IMR-90 (cell line): ENCODE measurements at regions not wholly inside any gene's neighbourhood (a gene's known extent, or its start where the extent isn't known, plus 50 kb on each side); places are given as distances from the start of the nearest gene placed in this dataset.

Experiments
- ATAC-seq: fragments of 200-7000 bp; cut with Tn5 transposase; 2 replicates; pipeline ENCODE4 v1.9.1; 2020; ENCODE audit warnings: low read depth, mild to moderate bottlenecking, moderate library complexity
- BruUV-seq: library from RNA; stranded (reverse); fragments of 400-500 nt; replicated peaks from 2 replicates; lab custom pipeline; 2021; lab: Mats Ljungman, UMichigan
- CTCF ChIA-PET: fragments of 300-600 bp; formaldehyde crosslinking; extraction: SDS; loops from one replicate; lab custom pipeline; 2021; ENCODE audit warnings: antibody characterized with exemption; lab: Yijun Ruan, JAX
- POLR2A ChIA-PET: fragments of 300-600 bp; sonication (Branson Sonifier 250); formaldehyde crosslinking; loops from one replicate; lab custom pipeline; 2022; ENCODE audit warnings: antibody characterized with exemption; ENCODE audit not compliant: unreplicated experiment; lab: Charles Lee
- DNase-seq: peaks from one replicate; pipeline ENCODE4 v3.0.0; 2013
- H2AFZ ChIP-seq: replicated peaks from 2 replicates; pipeline ENCODE3; 2013; ENCODE audit warnings: low read length, mild to moderate bottlenecking; ENCODE audit not compliant: poor library complexity
- H2AK5ac ChIP-seq: 2 replicates; pipeline ENCODE4 v1.6.1; 2013; ENCODE audit warnings: low read depth, low read length, inconsistent platforms
- H2AK9ac ChIP-seq: replicated peaks from 2 replicates; pipeline ENCODE3; 2013; ENCODE audit warnings: mild to moderate bottlenecking, low read depth, low read length, moderate library complexity; ENCODE audit not compliant: poor library complexity
- H2BK120ac ChIP-seq: 2 replicates; pipeline ENCODE4 v1.6.1; 2013; ENCODE audit warnings: low read depth, low read length, inconsistent platforms
- H2BK15ac ChIP-seq: 3 replicates; pipeline ENCODE4 v1.6.1; 2013; ENCODE audit warnings: low read depth, low read length, inconsistent platforms
- H2BK20ac ChIP-seq: 2 replicates; pipeline ENCODE4 v1.6.1; 2013; ENCODE audit warnings: low read depth, mild to moderate bottlenecking, inconsistent platforms, low read length, moderate library complexity
- H2BK5ac ChIP-seq: 2 replicates; pipeline ENCODE4 v1.6.1; 2013; ENCODE audit warnings: mild to moderate bottlenecking, low read depth, low read length, inconsistent platforms; ENCODE audit not compliant: poor library complexity, severe bottlenecking
- H3K14ac ChIP-seq: replicated peaks from 2 replicates; pipeline ENCODE4 v1.6.1; 2013; ENCODE audit warnings: low read depth, low read length, inconsistent platforms
- H3K18ac ChIP-seq: 2 replicates; pipeline ENCODE4 v1.6.1; 2013; ENCODE audit warnings: low read depth, low read length, control low read depth
- H3K23ac ChIP-seq: 2 replicates; pipeline ENCODE4 v1.6.1; 2013; ENCODE audit warnings: low read depth, low read length, inconsistent platforms
- H3K27ac ChIP-seq: 2 replicates; pipeline ENCODE4 v1.5.1; 2013; ENCODE audit warnings: mild to moderate bottlenecking, control low read depth, low read length; ENCODE audit not compliant: insufficient read depth
- H3K27me3 ChIP-seq: 2 replicates; pipeline ENCODE4 v1.6.1; 2013; ENCODE audit warnings: low read length; ENCODE audit not compliant: control insufficient read depth, insufficient read depth
- H3K36me3 ChIP-seq: 2 replicates; pipeline ENCODE4 v1.6.1; 2013; ENCODE audit warnings: low read length, mixed read lengths; ENCODE audit not compliant: control insufficient read depth, insufficient read depth
- H3K4ac ChIP-seq: 2 replicates; pipeline ENCODE4 v1.6.1; 2013; ENCODE audit warnings: low read depth, low read length, inconsistent platforms
- H3K4me1 ChIP-seq: 2 replicates; pipeline ENCODE4 v1.6.1; 2013; ENCODE audit warnings: low read length, mixed read lengths; ENCODE audit not compliant: control insufficient read depth, insufficient read depth
- H3K4me2 ChIP-seq: 2 replicates; pipeline ENCODE4 v1.6.1; 2013; ENCODE audit warnings: low read depth, mild to moderate bottlenecking, control low read depth, low read length, moderate library complexity
- H3K4me3 ChIP-seq: 2 replicates; pipeline ENCODE4 v1.5.1; 2013; ENCODE audit warnings: low read depth, mild to moderate bottlenecking, control low read depth, low read length, moderate library complexity; ENCODE audit not compliant: insufficient read depth
- H3K56ac ChIP-seq: 2 replicates; pipeline ENCODE4 v1.6.1; 2013; ENCODE audit warnings: low read length, inconsistent platforms; ENCODE audit not compliant: insufficient read depth; ENCODE audit errors: extremely low read depth
- H3K79me1 ChIP-seq, 2 experiments: 2 replicates each; pipeline ENCODE4 v1.6.1; 2013; ENCODE audit warnings: low read length in 2 of 2, inconsistent platforms in 1 of 2, low read depth in 1 of 2
- H3K9ac ChIP-seq: 2 replicates; pipeline ENCODE4 v1.6.1; 2013; ENCODE audit warnings: low read depth, low read length, control low read depth
- H3K9me1 ChIP-seq: 2 replicates; pipeline ENCODE4 v1.6.1; 2013; ENCODE audit warnings: low read length, inconsistent platforms; ENCODE audit not compliant: insufficient read depth
- H3K9me3 ChIP-seq: 2 replicates; pipeline ENCODE4 v1.6.1; 2013; ENCODE audit warnings: low read length; ENCODE audit not compliant: control insufficient read depth, insufficient read depth
- H4K20me1 ChIP-seq: 2 replicates; pipeline ENCODE4 v1.6.1; 2013; ENCODE audit warnings: low read length, inconsistent platforms; ENCODE audit not compliant: insufficient read depth
- H4K5ac ChIP-seq: 2 replicates; pipeline ENCODE4 v1.6.1; 2013; ENCODE audit warnings: mild to moderate bottlenecking, low read depth, low read length, control low read depth
- H4K8ac ChIP-seq, 2 experiments: 2 replicates each; pipeline ENCODE4 v1.6.1; 2013; ENCODE audit warnings: low read depth in 2 of 2, low read length in 2 of 2, control low read depth in 1 of 2, inconsistent platforms in 1 of 2
- H4K91ac ChIP-seq: 2 replicates; pipeline ENCODE4 v1.6.1; 2013; ENCODE audit warnings: low read depth, low read length, inconsistent platforms; ENCODE audit not compliant: insufficient read depth
- RFX5 ChIP-seq: IDR thresholded peaks from 2 replicates; pipeline ENCODE4 v1.8.0; 2012; ENCODE audit warnings: low read depth, mild to moderate bottlenecking, low read length, moderate library complexity
- WGBS, 2 experiments: methylation state at CpG; one replicate each; pipeline versions ENCODE4 v1.1.5 to v1.1.7; 2013; ENCODE audit warnings: missing lambda C conversion rate in 2 of 2; ENCODE audit not compliant: insufficient read length in 1 of 2; ENCODE audit errors: extremely low coverage in 2 of 2; 5-methylcytosine and 5-hydroxymethylcytosine counted together
- dilution Hi-C: fragments of 300-500 bp; cut with HindIII; formaldehyde crosslinking; loops from one replicate; pipeline ENCODE4 v1.14.3; 2018; ENCODE audit warnings: low sequenced_read_pairs; ENCODE audit not compliant: unreplicated experiment
- in situ Hi-C: fragments of 300-500 bp; cut with MboI; formaldehyde crosslinking; loops from 3 replicates; pipeline ENCODE4 v1.14.3; 2019; ENCODE audit warnings: low sequenced_read_pairs, inconsistent platforms, mixed read lengths
- intact Hi-C: fragments of 100-400 bp; cut with micrococcal nuclease; formaldehyde crosslinking; loops from 2 replicates; pipeline ENCODE4 v1.10.0; 2022

GRCh38 chr10:113335592-113335991, 217.3 kb upstream of the HABP2 start:
- Histone ChIP-seq H3K27me3 (peaks cover 12% of the 10 kb centered on the region), H3K23ac (no peak overlapping the region), H2AK9ac (no peak overlapping the region), H3K14ac (no peak overlapping the region), H3K79me1 (no peaks in the 10 kb centered on the region), H4K91ac (no peak overlapping the region), H2BK20ac (no peak overlapping the region), H3K56ac (no peak overlapping the region), H2BK120ac (no peak overlapping the region), H3K4me3 (no peak overlapping the region), H3K27ac (no peak overlapping the region), H4K5ac (no peak overlapping the region), H4K8ac (no peak overlapping the region), H3K9ac (no peak overlapping the region), H3K18ac (no peak overlapping the region), H3K36me3 (no peaks in the 10 kb centered on the region), H2AK5ac (no peak overlapping the region), H2BK15ac (no peak overlapping the region), H3K9me3 (no peaks in the 10 kb centered on the region), H3K4me1 (no peaks in the 10 kb centered on the region), H2AFZ (no peak overlapping the region), H3K4me2 (no peak overlapping the region), H4K20me1 (no peaks in the 10 kb centered on the region), H3K4ac (no peak overlapping the region), H2BK5ac (no peak overlapping the region), H3K9me1 (no peaks in the 10 kb centered on the region)
- dilution Hi-C loops = no loop called here
- no CpG with 5 or more reads among the region's 2 CpGs for WGBS, 2 experiments
- TF ChIP-seq RFX5 = no peak
- in situ Hi-C loops = no loop called here
- ATAC-seq (no peak), DNase-seq (peak; percentile 1)
- intact Hi-C loops = no loop called here
- no TSS peak for BruUV-seq
- ChIA-PET CTCF (no interaction called here), POLR2A (no interaction called here)
